GM23338 (cell line): ENCODE measurements at regions not wholly inside any gene's neighbourhood (a gene's known extent, or its start where the extent isn't known, plus 50 kb on each side); places are given as distances from the start of the nearest gene placed in this dataset.

Source experiments
- ATAC-seq: fragments of 200-7000 bp; cut with Tn5 transposase; 3 replicates; pipeline ENCODE4 v1.9.1; 2020
- DNase-seq: peaks from one replicate; pipeline ENCODE4 v3.0.0-alpha.2; 2015; ENCODE audit warnings: low spot score
- H2AFZ ChIP-seq: fragments of 200-600 bp; sonication (generic); 2 replicates; pipeline ENCODE4 v1.8.0; 2016; ENCODE audit warnings: antibody characterized with exemption, mild to moderate bottlenecking, moderate library complexity
- H3F3A ChIP-seq: fragments of 200-600 bp; sonication (generic); replicated peaks from 2 replicates; pipeline ENCODE4 v1.8.0; 2017; ENCODE audit warnings: antibody characterized with exemption, mixed run types, low read depth
- H3K27ac ChIP-seq: fragments of 200-600 bp; sonication (generic); 2 replicates; pipeline ENCODE4 v1.6.1; 2016; ENCODE audit warnings: low read depth
- H3K27me3 ChIP-seq: fragments of 200-600 bp; sonication (generic); 2 replicates; pipeline ENCODE4 v1.8.0; 2016; ENCODE audit warnings: mild to moderate bottlenecking, mixed run types, moderate library complexity; ENCODE audit not compliant: insufficient read depth
- H3K36me3 ChIP-seq: fragments of 200-600 bp; sonication (generic); 2 replicates; pipeline ENCODE4 v1.8.0; 2016; ENCODE audit warnings: mild to moderate bottlenecking; ENCODE audit not compliant: insufficient read depth
- H3K4me1 ChIP-seq: fragments of 200-600 bp; sonication (generic); 2 replicates; pipeline ENCODE4 v1.8.0; 2016; ENCODE audit warnings: mild to moderate bottlenecking, moderate library complexity; ENCODE audit not compliant: insufficient read depth
- H3K4me2 ChIP-seq: fragments of 200-600 bp; sonication (generic); 2 replicates; pipeline ENCODE4 v1.7.1; 2017; ENCODE audit warnings: mixed run types
- H3K4me3 ChIP-seq: fragments of 200-600 bp; sonication (generic); 2 replicates; pipeline ENCODE4 v1.6.1; 2016; ENCODE audit warnings: mixed run types
- H3K79me2 ChIP-seq: fragments of 200-600 bp; sonication (generic); replicated peaks from 2 replicates; pipeline ENCODE4 v1.8.0; 2017; ENCODE audit warnings: mild to moderate bottlenecking; ENCODE audit not compliant: insufficient read depth
- H3K9me2 ChIP-seq: fragments of 200-600 bp; sonication (generic); 2 replicates; pipeline ENCODE4 v1.8.0; 2017; ENCODE audit not compliant: insufficient read depth
- H4K20me1 ChIP-seq: fragments of 200-600 bp; sonication (generic); replicated peaks from 2 replicates; pipeline ENCODE4 v1.8.0; 2017; ENCODE audit warnings: mild to moderate bottlenecking; ENCODE audit not compliant: insufficient read depth
- H3K27ac Mint-ChIP-seq: 2 replicates; pipeline ENCODE4 v1.8.0; 2020; ENCODE audit warnings: inconsistent platforms, mild to moderate bottlenecking, moderate library complexity, mixed read lengths
- H3K27me3 Mint-ChIP-seq: 3 replicates; pipeline ENCODE4 v1.8.0; 2022; ENCODE audit warnings: low read depth, mild to moderate bottlenecking, moderate library complexity, mixed read lengths, inconsistent platforms; ENCODE audit not compliant: insufficient read depth, poor library complexity
- H3K36me3 Mint-ChIP-seq: 3 replicates; pipeline ENCODE4 v1.8.0; 2021; ENCODE audit warnings: low read depth, mild to moderate bottlenecking, inconsistent platforms, moderate library complexity, mixed read lengths
- H3K4me1 Mint-ChIP-seq: 3 replicates; pipeline ENCODE4 v1.8.0; 2020; ENCODE audit warnings: mild to moderate bottlenecking, inconsistent platforms, mixed read lengths
- H3K4me3 Mint-ChIP-seq: 3 replicates; pipeline ENCODE4 v1.8.0; 2021; ENCODE audit warnings: moderate library complexity, mild to moderate bottlenecking, inconsistent platforms, mixed read lengths
- H3K9me3 Mint-ChIP-seq: 3 replicates; pipeline ENCODE4 v1.8.0; 2020; ENCODE audit warnings: moderate library complexity, mild to moderate bottlenecking, inconsistent platforms, mixed read lengths
- CREB1 ChIP-seq: fragments of 250-450 bp; sonication (Bioruptor Pico); IDR thresholded peaks from 2 replicates; pipeline ENCODE4 v1.5.0; 2020; ENCODE audit warnings: low read depth, mild to moderate bottlenecking, moderate library complexity
- JUNB ChIP-seq: IDR thresholded peaks from one replicate; pipeline ENCODE4 v1.6.1; 2016; ENCODE audit warnings: antibody characterized with exemption; ENCODE audit not compliant: unreplicated experiment
- NANOG ChIP-seq: IDR thresholded peaks from 2 replicates; pipeline ENCODE4 v1.6.1; 2016; ENCODE audit warnings: antibody characterized with exemption, borderline replicate concordance
- STAT1 ChIP-seq: IDR thresholded peaks from one replicate; pipeline ENCODE4 v1.6.1; 2016; ENCODE audit warnings: antibody characterized with exemption; ENCODE audit not compliant: unreplicated experiment
- ZNF114 ChIP-seq: fragments of 250-450 bp; sonication (Bioruptor Pico); IDR thresholded peaks from 2 replicates; pipeline ENCODE4 v1.5.0; 2020; ENCODE audit warnings: mild to moderate bottlenecking, moderate library complexity
- ZNF462 ChIP-seq: fragments of 250-450 bp; sonication (Bioruptor Pico); IDR thresholded peaks from 2 replicates; pipeline ENCODE4 v1.5.0; 2020; ENCODE audit warnings: mild to moderate bottlenecking, moderate library complexity
- TF ChIP-seq, protein P1 (sequence below), 2 experiments: fragments of 200-600 bp in 1 of 2; sonication (generic) in 1 of 2; conservative IDR thresholded peaks; 2 replicates each; pipeline versions ENCODE4 v1.5.1 to v1.6.1; 2016 to 2017; ENCODE audit warnings: antibody characterized with exemption in 2 of 2, low read depth in 2 of 2, mild to moderate bottlenecking in 2 of 2, moderate library complexity in 1 of 2
- TF ChIP-seq, protein P2 (sequence below): IDR thresholded peaks from one replicate; pipeline ENCODE4 v1.6.1; 2018; ENCODE audit warnings: antibody characterized with exemption; ENCODE audit not compliant: unreplicated experiment

- no peaks in the 10 kb centered on the region for H3K27me3 ChIP-seq
- ATAC-seq (no peak), DNase-seq (no peak)
- H2AFZ ChIP-seq = no peak overlapping the region
- TF ChIP-seq, protein P1, sequence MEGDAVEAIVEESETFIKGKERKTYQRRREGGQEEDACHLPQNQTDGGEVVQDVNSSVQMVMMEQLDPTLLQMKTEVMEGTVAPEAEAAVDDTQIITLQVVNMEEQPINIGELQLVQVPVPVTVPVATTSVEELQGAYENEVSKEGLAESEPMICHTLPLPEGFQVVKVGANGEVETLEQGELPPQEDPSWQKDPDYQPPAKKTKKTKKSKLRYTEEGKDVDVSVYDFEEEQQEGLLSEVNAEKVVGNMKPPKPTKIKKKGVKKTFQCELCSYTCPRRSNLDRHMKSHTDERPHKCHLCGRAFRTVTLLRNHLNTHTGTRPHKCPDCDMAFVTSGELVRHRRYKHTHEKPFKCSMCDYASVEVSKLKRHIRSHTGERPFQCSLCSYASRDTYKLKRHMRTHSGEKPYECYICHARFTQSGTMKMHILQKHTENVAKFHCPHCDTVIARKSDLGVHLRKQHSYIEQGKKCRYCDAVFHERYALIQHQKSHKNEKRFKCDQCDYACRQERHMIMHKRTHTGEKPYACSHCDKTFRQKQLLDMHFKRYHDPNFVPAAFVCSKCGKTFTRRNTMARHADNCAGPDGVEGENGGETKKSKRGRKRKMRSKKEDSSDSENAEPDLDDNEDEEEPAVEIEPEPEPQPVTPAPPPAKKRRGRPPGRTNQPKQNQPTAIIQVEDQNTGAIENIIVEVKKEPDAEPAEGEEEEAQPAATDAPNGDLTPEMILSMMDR (conservative IDR thresholded peaks at IDR 0.05; ENCODE audit: low read depth in 2 of 2) = no peak
- TF ChIP-seq STAT1 = no peak
- no peak for TF ChIP-seq NANOG
- TF ChIP-seq CREB1 (CRISPR knock-in tag) = no peak
- TF ChIP-seq ZNF114 = no peak
- H3K9me2 ChIP-seq = peaks cover 5% of the 10 kb centered on the region; the same call in 1 of the 2 replicates
- no peak overlapping the region for H3K27ac ChIP-seq
- no peak overlapping the region for H3K27ac Mint-ChIP-seq
- H3K79me2 ChIP-seq = no peaks in the 10 kb centered on the region
- no peaks in the 10 kb centered on the region for H3K27me3 Mint-ChIP-seq
- H3K4me3 Mint-ChIP-seq = no peak overlapping the region
- H3K4me1 ChIP-seq = no peaks in the 10 kb centered on the region
- no peaks in the 10 kb centered on the region for H4K20me1 ChIP-seq
- no peaks in the 10 kb centered on the region for H3K36me3 ChIP-seq
- no peaks in the 10 kb centered on the region; the same call in 2 of the 3 replicates for H3K9me3 Mint-ChIP-seq
- H3F3A ChIP-seq = no peaks in the 10 kb centered on the region
- no peak overlapping the region for H3K4me3 ChIP-seq
- H3K4me1 Mint-ChIP-seq = no peaks in the 10 kb centered on the region
- no peaks in the 10 kb centered on the region for H3K36me3 Mint-ChIP-seq
- H3K4me2 ChIP-seq = no peak overlapping the region
These were observed 262.0 kb downstream of the ARAP2 start for GRCh38 chr4:35982318-35982717.

DNA sequence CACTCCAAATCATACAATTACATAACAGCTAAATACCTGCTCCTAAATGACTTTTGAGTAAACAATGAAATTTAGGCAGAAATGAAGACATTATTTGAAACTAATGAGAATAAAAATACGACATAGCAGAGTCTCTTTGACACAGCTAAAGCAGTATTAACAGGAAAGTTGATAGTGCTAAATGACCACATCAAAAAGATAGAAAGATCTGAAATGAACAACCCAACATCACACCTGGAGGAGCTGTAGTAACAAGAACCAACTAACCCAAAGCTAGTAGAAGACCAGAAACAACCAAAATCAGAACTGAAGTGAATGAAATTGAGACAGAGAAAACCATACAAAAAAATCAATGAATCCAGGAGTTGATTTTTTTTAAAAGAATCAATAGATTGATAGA is 257.8 kb downstream of the ARAP2 start:
- ATAC-seq (no peak), DNase-seq (no peak)
- peaks cover 4% of the 10 kb centered on the region; the same call in 1 of the 3 replicates for H3K9me3 Mint-ChIP-seq
- Histone ChIP-seq H3K79me2 (no peaks in the 10 kb centered on the region), H3K9me2 (peaks cover 5% of the 10 kb centered on the region), H4K20me1 (no peaks in the 10 kb centered on the region), H3K36me3 (no peaks in the 10 kb centered on the region), H3F3A (no peaks in the 10 kb centered on the region), H3K4me2 (no peak overlapping the region), H3K4me1 (no peaks in the 10 kb centered on the region), H3K27ac (no peak overlapping the region), H3K4me3 (no peak overlapping the region), H2AFZ (no peak overlapping the region), H3K27me3 (no peaks in the 10 kb centered on the region)
- H3K4me1 Mint-ChIP-seq = no peaks in the 10 kb centered on the region
- H3K27me3 Mint-ChIP-seq = no peaks in the 10 kb centered on the region
- H3K36me3 Mint-ChIP-seq = no peaks in the 10 kb centered on the region
- no peak overlapping the region for H3K4me3 Mint-ChIP-seq
- H3K27ac Mint-ChIP-seq = no peak overlapping the region
- TF ChIP-seq NANOG (no peak), JUNB (no peak), ZNF114 (no peak), ZNF462 (no peak)
- TF ChIP-seq, protein P1 (conservative IDR thresholded peaks at IDR 0.05; ENCODE audit: low read depth in 2 of 2) = no peak
- TF ChIP-seq, protein P2, sequence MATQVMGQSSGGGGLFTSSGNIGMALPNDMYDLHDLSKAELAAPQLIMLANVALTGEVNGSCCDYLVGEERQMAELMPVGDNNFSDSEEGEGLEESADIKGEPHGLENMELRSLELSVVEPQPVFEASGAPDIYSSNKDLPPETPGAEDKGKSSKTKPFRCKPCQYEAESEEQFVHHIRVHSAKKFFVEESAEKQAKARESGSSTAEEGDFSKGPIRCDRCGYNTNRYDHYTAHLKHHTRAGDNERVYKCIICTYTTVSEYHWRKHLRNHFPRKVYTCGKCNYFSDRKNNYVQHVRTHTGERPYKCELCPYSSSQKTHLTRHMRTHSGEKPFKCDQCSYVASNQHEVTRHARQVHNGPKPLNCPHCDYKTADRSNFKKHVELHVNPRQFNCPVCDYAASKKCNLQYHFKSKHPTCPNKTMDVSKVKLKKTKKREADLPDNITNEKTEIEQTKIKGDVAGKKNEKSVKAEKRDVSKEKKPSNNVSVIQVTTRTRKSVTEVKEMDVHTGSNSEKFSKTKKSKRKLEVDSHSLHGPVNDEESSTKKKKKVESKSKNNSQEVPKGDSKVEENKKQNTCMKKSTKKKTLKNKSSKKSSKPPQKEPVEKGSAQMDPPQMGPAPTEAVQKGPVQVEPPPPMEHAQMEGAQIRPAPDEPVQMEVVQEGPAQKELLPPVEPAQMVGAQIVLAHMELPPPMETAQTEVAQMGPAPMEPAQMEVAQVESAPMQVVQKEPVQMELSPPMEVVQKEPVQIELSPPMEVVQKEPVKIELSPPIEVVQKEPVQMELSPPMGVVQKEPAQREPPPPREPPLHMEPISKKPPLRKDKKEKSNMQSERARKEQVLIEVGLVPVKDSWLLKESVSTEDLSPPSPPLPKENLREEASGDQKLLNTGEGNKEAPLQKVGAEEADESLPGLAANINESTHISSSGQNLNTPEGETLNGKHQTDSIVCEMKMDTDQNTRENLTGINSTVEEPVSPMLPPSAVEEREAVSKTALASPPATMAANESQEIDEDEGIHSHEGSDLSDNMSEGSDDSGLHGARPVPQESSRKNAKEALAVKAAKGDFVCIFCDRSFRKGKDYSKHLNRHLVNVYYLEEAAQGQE = no peak
